GM19324 (cell line): ENCODE measurements at regions not wholly inside any gene's neighbourhood (a gene's known extent, or its start where the extent isn't known, plus 50 kb on each side); places are given as distances from the start of the nearest gene placed in this dataset.
A peak's percentile ranks its signal among the peaks of the same experiment; 100 is the strongest.

Source experiments
- ATAC-seq: cut with Tn5 transposase; IDR thresholded peaks from one replicate; pipeline ENCODE4 v1.9.1; 2021; ENCODE audit warnings: mild to moderate bottlenecking, moderate library complexity; ENCODE audit not compliant: unreplicated experiment, low FRiP score

DNA sequence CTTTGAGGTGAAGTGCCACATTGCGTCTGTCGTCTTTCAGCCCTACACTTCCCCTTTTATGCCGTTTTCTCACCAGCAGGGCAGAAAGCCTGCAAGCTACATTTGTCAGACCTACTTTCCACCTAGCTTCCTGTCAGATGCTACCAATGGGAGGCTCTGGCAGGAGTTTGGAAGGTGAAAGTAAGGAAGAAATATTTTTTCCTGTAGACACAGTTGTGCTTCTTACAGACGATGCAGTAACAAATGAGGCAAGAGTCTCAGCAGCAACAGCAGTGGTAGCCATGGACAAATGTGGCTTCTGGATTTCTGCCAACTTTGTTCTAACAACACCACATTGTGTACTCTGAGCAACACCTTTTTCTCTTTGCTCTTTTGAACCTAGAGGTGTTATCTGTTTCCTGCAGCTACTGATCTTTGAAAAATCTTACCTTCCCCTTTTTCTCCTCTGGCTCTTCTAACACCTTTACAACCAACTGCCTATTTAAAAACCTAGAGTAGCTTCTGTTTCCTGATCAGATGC lies 70.6 kb upstream of the STT3B start:
- ATAC-seq: peak; percentile 84

DNA sequence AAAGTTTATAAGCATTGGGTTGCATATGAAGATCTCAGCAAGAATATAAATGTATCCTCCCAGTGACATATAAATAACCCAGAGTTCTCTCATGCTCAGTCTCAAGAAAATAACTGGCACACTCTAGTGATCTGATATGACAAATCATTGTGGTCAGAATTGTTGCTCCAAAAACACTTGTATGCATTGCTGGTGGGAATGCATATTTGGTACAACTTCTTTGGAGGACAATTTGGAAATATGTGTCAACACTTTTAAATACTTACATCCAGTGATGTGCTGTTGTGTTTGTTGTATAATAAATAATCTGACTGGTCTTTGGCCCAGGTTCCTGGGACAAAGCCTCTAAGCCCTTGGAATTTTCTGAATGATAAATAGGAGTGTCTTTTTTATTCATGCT lies 66.7 kb upstream of the STT3B start:
- ATAC-seq: no peak

DNA sequence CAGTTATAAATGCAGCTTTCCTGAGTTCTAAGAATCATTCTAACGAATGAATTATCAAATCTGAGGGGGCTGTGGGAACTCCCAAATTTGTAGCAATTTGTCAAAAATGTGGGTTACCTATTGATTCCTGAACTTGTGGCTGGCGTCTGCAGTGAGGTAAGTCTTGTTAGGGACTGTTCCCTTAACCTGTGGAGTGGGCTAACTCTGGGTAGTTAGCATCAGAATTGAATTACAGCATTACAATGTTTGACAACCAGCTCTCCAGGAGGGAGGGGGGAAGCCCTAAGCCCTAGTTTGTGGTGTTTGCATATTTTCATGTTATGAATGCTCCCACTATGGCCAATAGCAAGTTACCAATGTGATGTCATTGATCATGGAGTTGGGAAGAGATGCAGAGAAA lies 65.9 kb upstream of the STT3B start:
- no peak for ATAC-seq

DNA sequence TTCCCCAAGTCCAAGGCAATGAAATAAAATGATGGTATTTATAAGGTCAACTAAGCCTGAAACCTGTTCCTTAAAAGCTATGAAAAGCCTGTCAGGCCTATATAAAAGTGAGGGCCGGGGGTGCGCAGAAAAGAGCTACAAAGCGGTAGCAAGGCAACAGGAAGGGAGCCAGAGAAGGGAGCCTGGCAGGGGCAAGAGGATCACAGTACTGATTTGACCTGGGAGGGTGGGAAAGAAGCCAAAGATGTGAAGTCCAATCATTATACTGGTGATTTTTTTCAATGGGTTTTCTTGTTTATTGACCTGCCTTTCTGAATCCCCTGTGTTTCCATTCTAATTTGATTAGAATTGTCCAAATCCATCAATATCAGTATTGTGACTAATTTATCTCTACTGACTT lies 64.3 kb upstream of the STT3B start:
- ATAC-seq: no peak

DNA sequence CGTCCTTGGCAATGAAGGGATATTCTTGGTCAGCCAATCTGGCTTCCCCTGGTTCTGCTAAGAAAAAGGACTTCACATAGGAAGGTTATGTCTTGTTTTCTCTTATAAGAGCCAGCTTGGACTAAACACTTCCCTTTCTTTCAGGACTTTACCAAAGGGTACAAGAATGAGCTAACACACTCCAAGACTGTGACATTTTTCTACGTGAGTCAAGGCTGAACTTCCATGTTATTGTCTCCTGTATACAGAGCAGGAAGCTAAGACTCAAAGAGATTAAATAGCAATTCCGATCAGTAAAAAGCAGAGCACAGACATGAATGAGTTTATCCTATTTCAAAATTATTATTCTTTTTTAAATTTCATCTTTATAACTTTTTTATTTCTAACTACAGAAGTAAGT lies 63.3 kb upstream of the STT3B start:
- ATAC-seq: no peak

DNA sequence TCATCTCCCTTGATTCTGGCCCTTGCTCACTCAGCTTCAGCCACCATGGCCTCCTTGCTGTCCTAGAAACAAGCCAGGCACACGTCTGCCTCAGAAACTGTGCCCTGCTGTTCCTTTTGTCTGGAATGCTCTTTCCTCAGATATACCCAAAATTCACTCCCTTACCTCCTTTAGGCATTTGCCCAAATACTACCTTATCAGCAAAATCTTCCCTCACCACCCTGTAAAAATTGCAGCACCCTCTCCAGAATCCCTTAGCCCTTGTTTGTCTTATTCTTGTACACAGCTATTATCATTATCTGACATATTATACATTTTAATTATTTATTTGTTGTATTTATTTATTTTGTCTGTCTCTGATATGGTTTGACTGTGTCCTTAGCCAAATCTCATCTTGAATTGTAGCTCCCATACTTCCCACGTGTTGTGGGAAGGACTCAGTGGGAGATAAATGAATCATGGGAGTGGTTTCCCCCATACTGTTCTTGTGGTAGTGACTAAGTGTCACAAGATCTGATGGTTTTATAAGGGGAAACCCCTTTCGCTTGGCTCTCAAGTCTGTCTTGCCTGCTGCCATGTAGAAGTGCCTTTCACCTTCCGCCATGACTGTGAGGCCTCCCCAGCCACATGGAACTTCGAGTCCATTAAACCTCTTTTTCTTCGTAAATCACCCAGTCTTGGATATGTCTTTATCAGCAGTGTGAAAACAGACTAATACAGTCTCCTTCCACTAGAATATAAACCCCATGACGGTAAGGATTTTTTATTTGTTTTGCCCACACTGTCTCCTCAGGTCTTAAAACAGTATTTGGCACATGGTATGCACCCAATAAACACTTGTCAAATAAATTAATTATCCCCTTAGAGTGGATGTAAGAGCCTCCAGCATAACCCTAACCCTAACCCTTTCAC lies 60.0 kb upstream of the STT3B start:
- no peak for ATAC-seq

DNA sequence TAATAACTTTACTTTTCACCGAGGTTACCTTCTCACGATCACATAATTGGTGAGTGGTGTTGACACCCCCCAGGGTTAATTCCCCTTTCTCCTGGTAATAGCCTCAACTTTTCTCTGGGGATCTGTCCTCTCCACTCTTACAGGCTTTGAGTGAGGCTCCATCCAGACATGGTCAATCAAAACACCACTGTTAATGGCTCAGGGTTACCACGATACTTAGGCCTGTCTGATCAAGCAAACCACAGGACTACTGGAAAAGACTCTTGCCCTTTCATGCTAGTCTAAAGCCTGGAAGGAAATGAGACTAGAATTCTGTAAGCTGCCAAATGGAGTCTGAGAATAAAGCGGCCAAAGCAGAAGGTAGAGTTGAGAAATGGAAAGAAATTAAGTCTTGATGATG lies 56.5 kb upstream of the STT3B start:
- ATAC-seq: no peak

DNA sequence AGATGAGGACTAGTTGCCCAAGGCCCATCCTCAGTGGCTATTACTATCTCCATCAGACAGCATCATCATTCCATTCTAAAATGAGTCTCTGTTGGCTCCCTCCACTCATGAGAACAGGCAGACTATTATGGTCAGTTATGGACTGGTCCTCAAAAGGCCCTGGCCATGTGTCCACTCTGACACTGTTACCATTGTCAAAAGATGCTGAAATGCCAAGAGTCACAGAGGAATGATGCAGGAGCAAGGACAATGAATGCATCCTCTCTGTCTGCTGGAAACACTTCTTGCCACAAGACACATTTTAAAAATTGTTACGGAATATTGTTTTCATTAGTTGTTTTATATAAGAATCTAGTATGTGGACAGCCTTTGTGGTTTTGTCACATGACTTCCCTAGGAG lies 53.3 kb upstream of the STT3B start:
- no peak for ATAC-seq

DNA sequence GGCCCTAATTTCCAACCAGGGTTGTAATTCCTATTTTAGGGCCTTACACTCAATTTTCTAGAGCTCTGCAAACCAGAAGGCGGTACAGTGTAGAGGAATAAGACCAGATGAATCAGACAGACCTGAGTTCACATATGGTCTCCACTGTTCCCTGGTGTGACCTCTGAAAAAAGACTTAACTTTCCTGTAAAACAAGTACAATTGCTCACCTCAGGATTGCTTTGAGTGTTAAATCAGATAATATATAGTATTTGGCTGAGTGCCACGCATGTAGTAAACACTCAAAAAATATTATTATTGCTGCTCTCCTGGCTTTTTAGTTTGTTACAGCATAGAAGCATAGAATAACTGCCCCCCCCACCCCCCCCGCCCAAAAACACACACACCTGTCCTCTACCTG lies 51.0 kb upstream of the STT3B start:
- no peak for ATAC-seq

DNA sequence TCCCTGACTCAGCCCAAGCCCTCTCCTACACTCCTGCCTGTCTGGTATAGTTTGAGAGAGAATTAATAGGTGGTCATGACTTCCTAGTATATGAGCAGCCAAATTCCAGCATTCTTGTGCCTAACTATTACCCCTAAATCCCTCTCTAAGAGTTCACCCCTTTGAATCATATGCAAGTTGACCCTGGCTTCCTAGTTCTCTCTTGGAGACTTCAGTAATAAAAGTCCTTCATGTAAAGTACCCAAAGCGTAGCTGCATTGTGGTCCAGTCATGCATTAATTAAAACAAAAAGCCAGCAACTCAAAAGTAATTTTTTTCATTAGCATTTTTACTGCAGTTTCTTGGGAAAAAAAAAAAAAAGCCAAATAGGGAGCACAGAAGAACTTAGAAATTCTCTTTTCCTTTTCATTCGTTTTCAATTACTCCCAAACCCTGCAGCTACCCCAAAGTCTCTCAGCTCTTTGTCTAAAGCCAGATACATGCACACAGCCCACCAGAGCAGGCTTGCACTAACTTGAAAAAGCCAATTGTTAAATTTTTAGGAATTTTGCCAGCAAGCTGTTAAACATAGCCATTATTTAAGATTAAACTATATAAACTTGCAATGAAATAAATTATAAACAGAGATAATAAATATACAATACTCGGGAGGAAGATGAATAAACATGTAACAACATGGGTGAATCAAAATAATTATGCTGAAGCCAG lies 50.1 kb upstream of the STT3B start:
- no peak for ATAC-seq
